Sigmoid colon (tissue), 6 donors: ENCODE measurements at regions not wholly inside any gene's neighbourhood (a gene's known extent, or its start where the extent isn't known, plus 50 kb on each side); places are given as distances from the start of the nearest gene placed in this dataset.
A peak's percentile ranks its signal among the peaks of the same experiment; 100 is the strongest.

Experiments
- DNase-seq: peaks from one replicate; pipeline ENCODE4 v3.0.0-alpha.2; 2019
- H3K27ac ChIP-seq, 4 donors: fragments of 200-600 bp; sonication (generic); one replicate each; pipeline ENCODE4 v1.5.1; 2016 to 2019; ENCODE audit warnings: mild to moderate bottlenecking in 1 of 4
- H3K27me3 ChIP-seq, 3 donors: fragments of 200-600 bp; sonication (generic); one replicate each; pipeline ENCODE4 v1.5.1; 2019; ENCODE audit warnings: mild to moderate bottlenecking in 1 of 3
- H3K36me3 ChIP-seq, 4 donors: fragments of 200-600 bp; sonication (generic); one replicate each; pipeline ENCODE4 v1.5.1; 2016 to 2019
- H3K4me1 ChIP-seq, 4 donors: fragments of 200-600 bp; sonication (generic); one replicate each; pipeline ENCODE4 v1.5.1; 2017 to 2019
- H3K4me3 ChIP-seq, 4 donors: fragments of 200-600 bp; sonication (generic); one replicate each; pipeline ENCODE4 v1.5.1; 2017 to 2019; ENCODE audit warnings: mild to moderate bottlenecking in 2 of 4, moderate library complexity in 1 of 4
- H3K9me3 ChIP-seq, 4 donors: fragments of 200-600 bp in 3 of 4; sonication (generic) in 3 of 4; one replicate each; pipeline versions ENCODE4 v1.5.1 to v1.6.1; 2013 to 2019
- EP300 ChIP-seq, 4 donors: sonication (generic); formaldehyde crosslinking; IDR thresholded peaks; one replicate each; pipeline ENCODE4 v1.6.1; 2017; ENCODE audit warnings: antibody characterized with exemption in 4 of 4
- POLR2A ChIP-seq, 2 donors: fragments of 450-650 bp; IDR thresholded peaks; one replicate each; pipeline ENCODE4 v1.6.1; 2016; ENCODE audit warnings: antibody characterized with exemption in 2 of 2, mild to moderate bottlenecking in 2 of 2, moderate library complexity in 2 of 2
- POLR2AphosphoS5 ChIP-seq, 4 donors: sonication (generic); formaldehyde crosslinking; IDR thresholded peaks; one replicate each; pipeline ENCODE4 v1.6.1; 2017; ENCODE audit warnings: antibody characterized with exemption in 4 of 4
- WGBS, 2 donors: extraction: QIAGEN DNeasy Blood & Tissue Kit; methylation state at CpG; one replicate each; pipeline ENCODE4 v1.1.7; 2013; 5-methylcytosine and 5-hydroxymethylcytosine counted together
- intact Hi-C: fragments of 100-400 bp; cut with DNase I; formaldehyde crosslinking; loops from one replicate; pipeline ENCODE4 v1.15.1; 2023
- TF ChIP-seq, protein P1 (sequence below), 4 experiments: fragments of 450-650 bp in 3 of 4; fragments of 200-600 bp in 1 of 4; IDR thresholded peaks; one replicate each; pipeline ENCODE4 v1.5.1; 2016 to 2019; ENCODE audit warnings: antibody characterized with exemption in 4 of 4, mild to moderate bottlenecking in 3 of 4, moderate library complexity in 2 of 4
- donor health status: healthy with polysubstance abuse.
- donor health status: healthy.

DNA sequence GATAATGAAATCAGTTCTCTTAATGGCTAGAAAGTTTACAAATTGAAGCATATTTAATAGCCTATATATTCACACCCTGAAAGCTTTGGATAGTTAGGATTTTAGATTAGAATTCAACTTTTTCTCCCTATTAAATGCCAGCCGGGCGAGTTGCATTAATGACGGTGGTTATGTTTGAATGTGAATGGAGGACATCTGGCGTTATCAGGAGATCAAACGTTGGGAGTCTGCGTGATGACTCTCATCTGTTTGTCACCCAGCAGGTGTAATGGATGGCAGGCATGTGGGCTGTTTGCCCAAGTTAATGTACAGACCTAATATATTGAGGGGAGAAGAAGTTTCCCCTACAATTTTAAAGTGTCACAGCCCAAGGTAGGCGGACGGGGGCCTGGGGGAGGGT is 1227.7 kb upstream of the WWC1 start:
- H3K27ac ChIP-seq = no peak overlapping the region
- intact Hi-C loops = no loop called here
- H3K9me3 ChIP-seq = no peaks in the 10 kb centered on the region
- H3K4me3 ChIP-seq = no peak overlapping the region
- DNase-seq = no peak
- H3K36me3 ChIP-seq = no peaks in the 10 kb centered on the region
- H3K4me1 ChIP-seq = peaks cover 0 to 7% (median 2%) of the 10 kb centered on the region in 4 donors
- no peaks in the 10 kb centered on the region for H3K27me3 ChIP-seq
- TF ChIP-seq POLR2A (IDR thresholded peaks at IDR 0.05) (no peak), EP300 (IDR thresholded peaks at IDR 0.05) (no peak), POLR2AphosphoS5 (IDR thresholded peaks at IDR 0.05) (no peak)
- TF ChIP-seq, protein P1, sequence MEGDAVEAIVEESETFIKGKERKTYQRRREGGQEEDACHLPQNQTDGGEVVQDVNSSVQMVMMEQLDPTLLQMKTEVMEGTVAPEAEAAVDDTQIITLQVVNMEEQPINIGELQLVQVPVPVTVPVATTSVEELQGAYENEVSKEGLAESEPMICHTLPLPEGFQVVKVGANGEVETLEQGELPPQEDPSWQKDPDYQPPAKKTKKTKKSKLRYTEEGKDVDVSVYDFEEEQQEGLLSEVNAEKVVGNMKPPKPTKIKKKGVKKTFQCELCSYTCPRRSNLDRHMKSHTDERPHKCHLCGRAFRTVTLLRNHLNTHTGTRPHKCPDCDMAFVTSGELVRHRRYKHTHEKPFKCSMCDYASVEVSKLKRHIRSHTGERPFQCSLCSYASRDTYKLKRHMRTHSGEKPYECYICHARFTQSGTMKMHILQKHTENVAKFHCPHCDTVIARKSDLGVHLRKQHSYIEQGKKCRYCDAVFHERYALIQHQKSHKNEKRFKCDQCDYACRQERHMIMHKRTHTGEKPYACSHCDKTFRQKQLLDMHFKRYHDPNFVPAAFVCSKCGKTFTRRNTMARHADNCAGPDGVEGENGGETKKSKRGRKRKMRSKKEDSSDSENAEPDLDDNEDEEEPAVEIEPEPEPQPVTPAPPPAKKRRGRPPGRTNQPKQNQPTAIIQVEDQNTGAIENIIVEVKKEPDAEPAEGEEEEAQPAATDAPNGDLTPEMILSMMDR (IDR thresholded peaks at IDR 0.05) = no peak
- WGBS, 2 donors = 70 to 76% methylated on average over 8 of the region's 8 CpGs

DNA sequence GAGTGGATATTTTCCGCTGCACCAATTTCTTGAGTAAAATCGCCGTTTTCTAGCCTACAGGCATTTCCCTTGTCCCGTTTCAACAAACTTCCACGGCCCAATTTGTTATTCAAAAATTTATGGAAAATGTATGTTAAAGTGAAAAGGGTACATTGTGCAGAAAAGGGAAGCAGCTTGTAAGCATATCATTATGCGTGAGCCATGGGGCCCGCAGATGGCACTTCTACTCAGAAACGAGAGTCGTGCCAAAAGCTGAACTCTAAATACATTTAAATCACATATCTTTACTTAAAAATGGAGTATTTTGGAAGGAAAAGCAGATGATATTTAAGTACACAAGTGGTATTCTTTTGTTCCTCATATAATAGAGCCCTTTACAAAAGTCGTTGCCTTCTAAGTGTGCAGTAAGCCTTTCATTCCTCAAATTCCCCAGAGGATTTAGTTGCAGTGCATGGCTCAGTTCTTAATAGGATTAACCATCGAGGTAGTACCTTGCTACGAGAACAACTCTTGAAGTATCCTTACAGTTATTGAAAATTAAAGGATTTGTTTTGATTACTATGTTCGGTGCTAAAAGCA is 1227.2 kb upstream of the WWC1 start:
- peaks cover 0 to 4% (median under 1%) of the 10 kb centered on the region in 4 donors for H3K4me1 ChIP-seq
- 77 to 79% methylated on average over 13 of the region's 13 CpGs for WGBS, 2 donors
- DNase-seq = no peak
- intact Hi-C loops = no loop called here
- H3K36me3 ChIP-seq = no peaks in the 10 kb centered on the region
- TF ChIP-seq EP300 (IDR thresholded peaks at IDR 0.05) (no peak), POLR2AphosphoS5 (IDR thresholded peaks at IDR 0.05) (no peak), POLR2A (IDR thresholded peaks at IDR 0.05) (no peak)
- TF ChIP-seq, protein P1 (IDR thresholded peaks at IDR 0.05) = no peak
- H3K4me3 ChIP-seq = no peak overlapping the region
- H3K27me3 ChIP-seq = no peaks in the 10 kb centered on the region
- no peaks in the 10 kb centered on the region for H3K9me3 ChIP-seq
- no peak overlapping the region for H3K27ac ChIP-seq

DNA sequence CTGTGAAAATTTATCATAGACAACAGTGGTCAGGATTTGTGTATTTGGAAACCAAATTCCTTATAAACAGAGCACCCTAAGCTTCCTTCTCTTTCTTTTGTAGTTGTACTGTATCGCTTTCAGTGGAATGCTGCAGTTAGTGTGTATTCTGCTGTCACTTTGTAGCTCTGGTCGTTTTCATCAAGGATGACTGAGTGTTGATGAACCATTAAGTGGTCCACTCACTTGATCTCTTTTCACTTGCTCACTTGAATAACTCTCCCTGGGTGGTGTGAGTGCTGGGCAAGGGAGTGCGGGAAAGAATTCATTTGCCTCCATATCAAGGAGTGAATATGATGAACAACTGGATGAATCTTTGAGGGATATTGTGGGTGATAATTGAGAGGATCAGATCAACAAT is 1225.7 kb upstream of the WWC1 start:
- H3K27ac ChIP-seq = no peak overlapping the region
- WGBS, 2 donors = 64 to 69% methylated on average over 3 of the region's 3 CpGs
- intact Hi-C loops = no loop called here

DNA sequence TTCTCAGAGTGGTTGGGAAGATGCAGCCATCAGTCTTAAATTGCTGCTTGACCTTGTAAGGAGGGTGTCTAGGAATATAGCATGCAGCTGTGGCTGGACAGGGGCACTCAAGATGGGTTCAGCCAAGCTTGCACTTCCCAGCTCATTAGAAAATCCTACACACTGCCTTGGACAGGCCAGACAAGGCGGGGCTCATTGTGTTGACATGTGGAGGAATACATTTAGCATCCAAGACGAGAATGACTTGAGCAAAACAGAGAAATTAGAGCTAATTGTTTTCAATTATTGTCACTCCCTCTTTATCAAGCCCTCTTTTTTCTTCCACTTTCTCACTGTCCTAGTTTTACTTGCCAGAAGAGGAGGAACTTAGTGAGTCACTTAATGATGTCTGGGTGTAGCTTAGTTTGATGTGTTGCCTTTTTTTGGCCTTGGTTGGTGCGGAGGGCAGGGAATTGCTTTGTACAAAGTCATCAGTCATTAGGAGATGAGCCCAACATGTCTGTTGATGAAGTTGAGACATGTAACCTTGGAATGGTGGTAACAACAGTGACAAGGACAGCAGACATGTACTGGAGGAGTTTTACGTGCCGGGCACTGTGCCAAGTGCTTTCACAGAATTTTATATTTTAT is 1219.3 kb upstream of the WWC1 start:
- H3K4me3 ChIP-seq = no peak overlapping the region
- no peaks in the 10 kb centered on the region for H3K36me3 ChIP-seq
- intact Hi-C loops = no loop called here
- no peaks in the 10 kb centered on the region for H3K9me3 ChIP-seq
- no peak overlapping the region for H3K27ac ChIP-seq
- H3K27me3 ChIP-seq = no peaks in the 10 kb centered on the region
- WGBS, 2 donors = 56 to 71% methylated on average over 5 of the region's 5 CpGs
- no peak for DNase-seq
- TF ChIP-seq, protein P1 (IDR thresholded peaks at IDR 0.05) = no peak
- TF ChIP-seq POLR2AphosphoS5 (IDR thresholded peaks at IDR 0.05) = peak in 1 of 4 donors; percentile 14
- no peaks in the 10 kb centered on the region for H3K4me1 ChIP-seq

More for the DNA sequence above, 1225.7 kb upstream of the WWC1 start:
- Histone ChIP-seq H3K4me3 (no peak overlapping the region), H3K4me1 (peaks cover 0 to 4% (median 0%) of the 10 kb centered on the region in 4 donors), H3K36me3 (no peaks in the 10 kb centered on the region), H3K9me3 (no peaks in the 10 kb centered on the region), H3K27me3 (no peaks in the 10 kb centered on the region)
- no peak for DNase-seq
- TF ChIP-seq EP300 (IDR thresholded peaks at IDR 0.05) (no peak), POLR2A (IDR thresholded peaks at IDR 0.05) (no peak), POLR2AphosphoS5 (IDR thresholded peaks at IDR 0.05) (no peak)
- TF ChIP-seq, protein P1 (IDR thresholded peaks at IDR 0.05) = no peak
